ENCODE measurements at regions not wholly inside any gene's neighbourhood (a gene's known extent, or its start where the extent isn't known, plus 50 kb on each side); places are given as distances from the start of the nearest gene placed in this dataset.

- TF ChIP-seq, protein P1, sequence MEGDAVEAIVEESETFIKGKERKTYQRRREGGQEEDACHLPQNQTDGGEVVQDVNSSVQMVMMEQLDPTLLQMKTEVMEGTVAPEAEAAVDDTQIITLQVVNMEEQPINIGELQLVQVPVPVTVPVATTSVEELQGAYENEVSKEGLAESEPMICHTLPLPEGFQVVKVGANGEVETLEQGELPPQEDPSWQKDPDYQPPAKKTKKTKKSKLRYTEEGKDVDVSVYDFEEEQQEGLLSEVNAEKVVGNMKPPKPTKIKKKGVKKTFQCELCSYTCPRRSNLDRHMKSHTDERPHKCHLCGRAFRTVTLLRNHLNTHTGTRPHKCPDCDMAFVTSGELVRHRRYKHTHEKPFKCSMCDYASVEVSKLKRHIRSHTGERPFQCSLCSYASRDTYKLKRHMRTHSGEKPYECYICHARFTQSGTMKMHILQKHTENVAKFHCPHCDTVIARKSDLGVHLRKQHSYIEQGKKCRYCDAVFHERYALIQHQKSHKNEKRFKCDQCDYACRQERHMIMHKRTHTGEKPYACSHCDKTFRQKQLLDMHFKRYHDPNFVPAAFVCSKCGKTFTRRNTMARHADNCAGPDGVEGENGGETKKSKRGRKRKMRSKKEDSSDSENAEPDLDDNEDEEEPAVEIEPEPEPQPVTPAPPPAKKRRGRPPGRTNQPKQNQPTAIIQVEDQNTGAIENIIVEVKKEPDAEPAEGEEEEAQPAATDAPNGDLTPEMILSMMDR (IDR thresholded peaks at IDR 0.05; ENCODE audit: poor library complexity) = no peak
- no peak for TF ChIP-seq EZH2phosphoT487 (IDR thresholded peaks at IDR 0.05; ENCODE audit: low read depth, severe bottlenecking, unreplicated experiment)
Observed at GRCh38 chr2:83069724-83070123, 1389.4 kb downstream of the SUCLG1 start.
